Smooth muscle cell (in vitro differentiated cells): ENCODE measurements at regions not wholly inside any gene's neighbourhood (a gene's known extent, or its start where the extent isn't known, plus 50 kb on each side); places are given as distances from the start of the nearest gene placed in this dataset.
"Not testable (repeated sequence)": the region's sequence is repeated elsewhere in the genome, so short reads cannot be mapped to it uniquely, and the experiment has no call there.

Source experiments
- DNase-seq: peaks from one replicate; lab custom pipeline; 2025; ENCODE audit not compliant: unreplicated experiment; lab: John Stamatoyannopoulos, UW
- H2AFZ ChIP-seq: fragments of 200-600 bp; sonication (generic); 2 replicates; pipeline ENCODE4 v1.6.0; 2016; ENCODE audit warnings: antibody characterized with exemption, low read depth, mild to moderate bottlenecking
- H3F3A ChIP-seq: fragments of 200-600 bp; sonication (generic); 2 replicates; pipeline ENCODE4 v1.6.0; 2017; ENCODE audit warnings: antibody characterized with exemption, low read depth
- H3K27ac ChIP-seq: fragments of 200-600 bp; sonication (generic); 2 replicates; pipeline ENCODE4 v1.5.1; 2016; ENCODE audit warnings: low read depth, mild to moderate bottlenecking
- H3K27me3 ChIP-seq: fragments of 200-600 bp; sonication (generic); 2 replicates; pipeline ENCODE4 v1.6.1; 2016; ENCODE audit warnings: low read depth, mild to moderate bottlenecking
- H3K36me3 ChIP-seq: fragments of 200-600 bp; sonication (generic); 2 replicates; pipeline ENCODE4 v1.5.1; 2016; ENCODE audit warnings: low read depth
- H3K4me1 ChIP-seq: fragments of 200-600 bp; sonication (generic); 2 replicates; pipeline ENCODE4 v1.5.1; 2016; ENCODE audit warnings: low read depth
- H3K4me2 ChIP-seq: fragments of 200-600 bp; sonication (generic); 2 replicates; pipeline ENCODE4 v1.6.0; 2016; ENCODE audit warnings: mild to moderate bottlenecking
- H3K4me3 ChIP-seq: fragments of 200-600 bp; sonication (generic); 2 replicates; pipeline ENCODE4 v1.5.1; 2016; ENCODE audit warnings: mild to moderate bottlenecking
- H3K79me2 ChIP-seq: fragments of 200-600 bp; sonication (generic); 2 replicates; pipeline ENCODE4 v1.6.0; 2016; ENCODE audit warnings: low read depth, mild to moderate bottlenecking
- H3K9ac ChIP-seq: fragments of 200-600 bp; sonication (generic); 2 replicates; pipeline ENCODE4 v1.6.0; 2016; ENCODE audit warnings: low read depth
- H3K9me3 ChIP-seq: fragments of 200-600 bp; sonication (generic); replicated peaks from 2 replicates; pipeline ENCODE4 v1.5.1; 2016; ENCODE audit warnings: low read depth
- H4K20me1 ChIP-seq: fragments of 200-600 bp; sonication (generic); 2 replicates; pipeline ENCODE4 v1.6.0; 2016; ENCODE audit warnings: low read depth
- CTCF ChIP-seq: fragments of 200-600 bp; sonication (generic); IDR thresholded peaks from 2 replicates; pipeline ENCODE4 v1.5.1; 2017; ENCODE audit warnings: borderline replicate concordance, mild to moderate bottlenecking, antibody characterized with exemption; ENCODE audit not compliant: insufficient read depth, poor library complexity, severe bottlenecking
- WGBS: methylation state at CpG from one replicate; pipeline ENCODE4 v1.1.7; 2016; ENCODE audit warnings: low lambda C conversion rate; 5-methylcytosine and 5-hydroxymethylcytosine counted together

- TF ChIP-seq CTCF, result no peak
- H3F3A ChIP-seq, result no peaks in the 10 kb centered on the region
- H3K36me3 ChIP-seq, result no peaks in the 10 kb centered on the region
- no peaks in the 10 kb centered on the region for H3K79me2 ChIP-seq
- H3K9me3 ChIP-seq, result no peaks in the 10 kb centered on the region
- no peaks in the 10 kb centered on the region for H4K20me1 ChIP-seq
- WGBS, result 43% methylated on average over 30 of the region's 39 CpGs
- H2AFZ ChIP-seq, result peak overlapping the region; percentile 94
- H3K27ac ChIP-seq, result no peak overlapping the region
- no peak for DNase-seq
- peak overlapping the region; percentile 67 for H3K4me3 ChIP-seq
- peak overlapping the region; percentile 88 for H3K4me2 ChIP-seq
- H3K9ac ChIP-seq, result no peak overlapping the region
- no peaks in the 10 kb centered on the region for H3K27me3 ChIP-seq
- no peaks in the 10 kb centered on the region for H3K4me1 ChIP-seq
Measured at GRCh38 chr15:24848050-24848449, 106.7 kb upstream of the SNRPN start.

DNA sequence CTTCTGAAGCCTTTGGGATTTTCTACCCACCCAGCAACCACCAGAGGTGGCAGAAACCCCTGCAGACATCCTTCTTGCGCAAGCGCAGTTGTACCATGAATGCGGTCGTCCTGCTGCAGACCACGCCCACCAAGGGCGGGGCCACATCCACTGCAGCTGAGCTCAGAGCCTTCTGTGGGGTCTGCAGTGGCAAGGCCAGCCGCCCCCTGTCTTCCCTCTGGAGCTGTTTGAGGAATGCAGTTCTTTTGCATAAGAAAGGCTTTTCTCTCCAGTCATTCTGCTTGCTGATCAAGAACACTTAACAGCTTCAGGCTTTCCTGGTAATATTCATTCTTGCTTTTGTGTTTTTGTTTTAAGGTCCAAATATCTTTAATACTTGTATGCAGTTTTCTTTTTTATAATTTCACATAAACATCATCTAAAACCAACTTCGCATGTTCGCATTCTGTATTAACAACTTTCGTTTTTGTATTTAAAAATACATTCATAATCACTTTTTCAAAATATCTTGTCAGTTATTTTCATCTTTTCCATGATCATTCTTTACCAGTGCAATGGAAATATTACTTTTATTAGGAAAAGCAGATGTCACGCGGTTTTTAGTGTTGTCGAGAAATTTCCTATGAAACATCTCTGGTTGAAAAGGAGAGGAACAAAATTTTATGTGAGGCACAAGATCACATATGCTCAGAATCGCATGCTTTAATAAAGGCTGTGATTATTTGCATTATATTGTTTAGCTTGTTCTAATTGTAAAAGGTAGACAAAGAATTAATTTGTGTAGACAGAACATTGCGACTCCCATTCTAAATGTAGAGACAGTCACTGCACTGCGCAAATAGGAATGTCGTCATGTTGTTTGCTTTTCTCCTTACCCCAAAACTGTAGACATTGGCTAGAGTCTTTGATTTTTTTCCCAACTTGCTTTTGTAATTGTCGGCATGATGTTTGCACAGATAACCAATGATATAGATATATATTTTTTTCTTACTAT lies 98.1 kb upstream of the SNRPN start:
- no peak overlapping the region for H2AFZ ChIP-seq
- H3K9ac ChIP-seq, result peak overlapping the region; percentile 73
- no peaks in the 10 kb centered on the region for H3K27me3 ChIP-seq
- no peaks in the 10 kb centered on the region for H3F3A ChIP-seq
- peaks cover 11% of the 10 kb centered on the region for H3K79me2 ChIP-seq
- no peaks in the 10 kb centered on the region for H3K9me3 ChIP-seq
- H3K4me2 ChIP-seq, result peak overlapping the region; percentile 80
- TF ChIP-seq CTCF, result no peak
- WGBS, result 41% methylated on average over 18 of the region's 18 CpGs
- no peaks in the 10 kb centered on the region for H4K20me1 ChIP-seq
- peak overlapping the region; percentile 56 for H3K4me3 ChIP-seq
- peaks cover 9% of the 10 kb centered on the region for H3K4me1 ChIP-seq
- H3K27ac ChIP-seq, result peak overlapping the region; percentile 95
- no peaks in the 10 kb centered on the region for H3K36me3 ChIP-seq
- peak; percentile 29 for DNase-seq

- Histone ChIP-seq H3K27ac (peak overlapping the region; percentile 95), H3K4me2 (peak overlapping the region; percentile 80)
- WGBS, result 33% methylated on average over 5 of the region's 5 CpGs
Measured at GRCh38 chr15:24857763-24858162, 97.0 kb upstream of the SNRPN start.

GRCh38 chr15:24858183-24858582 lies 96.6 kb upstream of the SNRPN start:
- H2AFZ ChIP-seq, H3K4me1 ChIP-seq, H4K20me1 ChIP-seq, DNase-seq, H3F3A ChIP-seq, H3K9me3 ChIP-seq, H3K27me3 ChIP-seq, H3K36me3 ChIP-seq: not testable (repeated sequence)
- H3K4me3 ChIP-seq, result peak overlapping the region; percentile 56
- peak overlapping the region; percentile 80 for H3K4me2 ChIP-seq
- WGBS, result 54% methylated on average over 4 of the region's 4 CpGs
- peaks cover 11% of the 10 kb centered on the region for H3K79me2 ChIP-seq
- H3K27ac ChIP-seq, result peak overlapping the region; percentile 95
- peak overlapping the region; percentile 73 for H3K9ac ChIP-seq

More at GRCh38 chr15:24857763-24858162, 97.0 kb upstream of the SNRPN start:
- Histone ChIP-seq H4K20me1 (no peaks in the 10 kb centered on the region), H3K9me3 (no peaks in the 10 kb centered on the region), H2AFZ (no peak overlapping the region), H3K79me2 (peaks cover 11% of the 10 kb centered on the region), H3K27me3 (no peaks in the 10 kb centered on the region), H3K9ac (peak overlapping the region; percentile 73), H3K36me3 (no peaks in the 10 kb centered on the region), H3K4me3 (peak overlapping the region; percentile 56), H3K4me1 (peaks cover 9% of the 10 kb centered on the region), H3F3A (no peaks in the 10 kb centered on the region)
- no peak for DNase-seq
- no peak for TF ChIP-seq CTCF
